HEK293T (cell line): ENCODE measurements at regions not wholly inside any gene's neighbourhood (a gene's known extent, or its start where the extent isn't known, plus 50 kb on each side); places are given as distances from the start of the nearest gene placed in this dataset.
"Not testable (repeated sequence)": the region's sequence is repeated elsewhere in the genome, so short reads cannot be mapped to it uniquely, and the experiment has no call there.

Experiments used
- CTCF ChIA-PET: fragments of 350-600 bp; formaldehyde crosslinking; extraction: SDS; loops from one replicate; lab custom pipeline; 2021; ENCODE audit warnings: antibody characterized with exemption, inconsistent platforms; lab: Yijun Ruan, JAX
- POLR2A ChIA-PET: fragments of 350-600 bp; formaldehyde crosslinking; extraction: SDS; loops from one replicate; lab custom pipeline; 2020; ENCODE audit warnings: antibody characterized with exemption, inconsistent platforms; lab: Yijun Ruan, JAX
- DNase-seq: peaks from one replicate; pipeline ENCODE4 v3.0.0; 2012; ENCODE audit warnings: mixed read lengths; ENCODE audit errors: extremely low spot score
- ARNT ChIP-seq: fragments of 450-650 bp; IDR thresholded peaks from 2 replicates; pipeline ENCODE4 v1.6.1; 2017; ENCODE audit warnings: mild to moderate bottlenecking
- BHLHE40 ChIP-seq: fragments of 450-650 bp; IDR thresholded peaks from 2 replicates; pipeline ENCODE4 v1.6.1; 2016; ENCODE audit warnings: mild to moderate bottlenecking, moderate library complexity, borderline replicate concordance
- CTBP1 ChIP-seq: fragments of 450-650 bp; IDR thresholded peaks from 2 replicates; pipeline ENCODE4 v1.6.1; 2016; ENCODE audit warnings: borderline replicate concordance
- ELF4 ChIP-seq: fragments of 450-650 bp; IDR thresholded peaks from 2 replicates; pipeline ENCODE4 v1.6.1; 2017; ENCODE audit warnings: antibody characterized with exemption
- FOXA1 ChIP-seq: fragments of 450-650 bp; IDR thresholded peaks from 2 replicates; pipeline ENCODE4 v1.6.1; 2016; ENCODE audit warnings: mild to moderate bottlenecking
- FOXK2 ChIP-seq: fragments of 450-650 bp; IDR thresholded peaks from 2 replicates; pipeline ENCODE4 v1.6.1; 2016; ENCODE audit warnings: mild to moderate bottlenecking
- FOXM1 ChIP-seq: fragments of 450-650 bp; IDR thresholded peaks from 2 replicates; pipeline ENCODE4 v1.6.1; 2017; ENCODE audit warnings: mild to moderate bottlenecking, borderline replicate concordance
- HDGF ChIP-seq: fragments of 450-650 bp; IDR thresholded peaks from 2 replicates; pipeline ENCODE4 v1.6.1; 2017; ENCODE audit warnings: antibody characterized with exemption, borderline replicate concordance
- L3MBTL2 ChIP-seq: fragments of 450-650 bp; conservative IDR thresholded peaks from 2 replicates; pipeline ENCODE4 v1.6.1; 2016; ENCODE audit warnings: mild to moderate bottlenecking
- LEF1 ChIP-seq: fragments of 450-650 bp; IDR thresholded peaks from 2 replicates; pipeline ENCODE4 v1.6.1; 2017; ENCODE audit warnings: mild to moderate bottlenecking, borderline replicate concordance
- NFRKB ChIP-seq: fragments of 450-650 bp; IDR thresholded peaks from 2 replicates; pipeline ENCODE4 v1.6.1; 2016; ENCODE audit warnings: mild to moderate bottlenecking, moderate library complexity
- SP1 ChIP-seq: fragments of 450-650 bp; IDR thresholded peaks from 2 replicates; pipeline ENCODE4 v1.6.1; 2017
- SUZ12 ChIP-seq: fragments of 450-650 bp; IDR thresholded peaks from 2 replicates; pipeline ENCODE4 v1.6.1; 2016; ENCODE audit warnings: mild to moderate bottlenecking
- TARDBP ChIP-seq: fragments of 450-650 bp; IDR thresholded peaks from 2 replicates; pipeline ENCODE4 v1.6.1; 2016
- ZNF384 ChIP-seq: fragments of 450-650 bp; IDR thresholded peaks from 2 replicates; pipeline ENCODE4 v1.6.1; 2016
- TF ChIP-seq, protein P1 (sequence below): fragments of 450-650 bp; IDR thresholded peaks from 2 replicates; pipeline ENCODE4 v1.6.1; 2016

- POLR2A ChIA-PET, result no interaction called here
- CTCF ChIA-PET, result no interaction called here
- TF ChIP-seq FOXA1 (no peak), ELF4 (no peak), ARNT (no peak), SP1 (no peak), SUZ12 (no peak), FOXM1 (no peak), CTBP1 (no peak), FOXK2 (no peak), TARDBP (no peak), BHLHE40 (no peak), NFRKB (no peak), LEF1 (no peak), ZNF384 (no peak), L3MBTL2 (no peak), HDGF (no peak)
- TF ChIP-seq, protein P1, sequence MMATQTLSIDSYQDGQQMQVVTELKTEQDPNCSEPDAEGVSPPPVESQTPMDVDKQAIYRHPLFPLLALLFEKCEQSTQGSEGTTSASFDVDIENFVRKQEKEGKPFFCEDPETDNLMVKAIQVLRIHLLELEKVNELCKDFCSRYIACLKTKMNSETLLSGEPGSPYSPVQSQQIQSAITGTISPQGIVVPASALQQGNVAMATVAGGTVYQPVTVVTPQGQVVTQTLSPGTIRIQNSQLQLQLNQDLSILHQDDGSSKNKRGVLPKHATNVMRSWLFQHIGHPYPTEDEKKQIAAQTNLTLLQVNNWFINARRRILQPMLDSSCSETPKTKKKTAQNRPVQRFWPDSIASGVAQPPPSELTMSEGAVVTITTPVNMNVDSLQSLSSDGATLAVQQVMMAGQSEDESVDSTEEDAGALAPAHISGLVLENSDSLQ, result no peak
- DNase-seq, result no peak
Measured at GRCh38 chr5:1955586-1955985, 72.9 kb upstream of the IRX4 start.

DNA sequence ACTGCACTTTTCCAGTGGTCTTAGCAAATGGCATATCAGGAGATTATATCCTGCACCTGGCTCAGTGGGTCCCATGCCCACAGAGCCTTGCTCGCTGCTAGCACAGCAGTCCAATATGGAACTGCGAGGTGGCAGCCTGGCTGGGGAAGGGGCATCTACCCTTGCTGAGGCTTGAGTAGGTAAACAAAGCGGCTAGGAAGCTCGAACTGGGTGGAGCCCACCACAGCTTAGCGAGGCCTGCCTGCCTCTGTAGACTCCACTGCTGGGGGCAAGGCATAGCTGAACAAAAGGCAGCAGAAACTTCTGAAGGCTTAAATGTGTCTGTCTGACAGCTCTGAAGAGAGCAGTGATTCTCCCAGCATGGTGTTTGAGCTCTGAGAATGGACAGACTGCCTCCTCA, 71.0 kb upstream of the IRX4 start:
- CTCF ChIA-PET, POLR2A ChIA-PET, DNase-seq: not testable (repeated sequence)

- TF ChIP-seq HDGF (no peak), TARDBP (no peak), FOXK2 (no peak), LEF1 (no peak), ELF4 (no peak), ARNT (no peak), BHLHE40 (no peak), NFRKB (no peak), ZNF384 (no peak), FOXM1 (no peak), SUZ12 (no peak), SP1 (no peak), L3MBTL2 (no peak), FOXA1 (no peak)
- TF ChIP-seq, protein P1, result no peak
- no peak for DNase-seq
- ChIA-PET POLR2A (no interaction called here), CTCF (no interaction called here)
Measured at GRCh38 chr5:1952444-1953099, 69.8 kb upstream of the IRX4 start.

DNA sequence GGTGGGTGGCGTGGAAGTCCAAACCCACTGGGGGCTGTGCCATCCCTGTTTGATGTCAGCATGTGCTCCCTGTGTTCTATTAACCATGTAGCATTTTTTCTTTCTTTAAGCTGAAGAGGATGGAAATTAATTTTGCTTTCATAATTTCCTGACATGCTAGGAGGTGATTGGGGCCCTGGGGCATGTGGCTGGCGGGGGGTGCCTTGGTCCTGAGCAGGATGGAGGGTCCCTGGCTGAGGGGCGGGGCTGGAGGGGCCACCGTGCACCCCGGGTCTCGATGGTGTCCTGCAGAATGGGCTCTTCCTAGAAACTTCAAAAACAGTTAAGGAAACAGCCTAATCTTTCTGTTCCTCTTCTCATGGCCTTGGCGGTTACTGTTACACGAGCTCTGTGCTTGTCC, 69.3 kb upstream of the IRX4 start:
- DNase-seq, result no peak
- CTCF ChIA-PET, result no interaction called here
- POLR2A ChIA-PET, result no interaction called here
- TF ChIP-seq ELF4, result no peak
- TF ChIP-seq SUZ12, result no peak
- no peak for TF ChIP-seq L3MBTL2
- no peak for TF ChIP-seq LEF1
- TF ChIP-seq TARDBP, result no peak
- TF ChIP-seq BHLHE40, result no peak
- TF ChIP-seq, protein P1, result no peak
- no peak for TF ChIP-seq HDGF
- TF ChIP-seq FOXM1, result no peak
- no peak for TF ChIP-seq FOXA1
- TF ChIP-seq CTBP1, result no peak

- TF ChIP-seq ELF4 (no peak), FOXM1 (no peak), SUZ12 (no peak), SP1 (no peak)
- no peak for DNase-seq
- ChIA-PET CTCF (no interaction called here), POLR2A (no interaction called here)
Measured at GRCh38 chr5:1951165-1951816, 68.6 kb upstream of the IRX4 start.

- no peak for DNase-seq
- TF ChIP-seq ARNT, result no peak
- TF ChIP-seq BHLHE40, result no peak
- no peak for TF ChIP-seq HDGF
- TF ChIP-seq CTBP1, result 0 out of 2 replicates have a peak, but pooled peaks have one; percentile 31
- ChIA-PET POLR2A (no interaction called here), CTCF (no interaction called here)
Measured at GRCh38 chr5:1950708-1951103, 68.0 kb upstream of the IRX4 start.
